ENCODE measurements at regions not wholly inside any gene's neighbourhood (a gene's known extent, or its start where the extent isn't known, plus 50 kb on each side); places are given as distances from the start of the nearest gene placed in this dataset.
A peak's percentile ranks its signal among the peaks of the same experiment; 100 is the strongest.
"Not testable (repeated sequence)": the region's sequence is repeated elsewhere in the genome, so short reads cannot be mapped to it uniquely, and the experiment has no call there.

- Histone ChIP-seq H3K36me3 (ENCODE audit: control insufficient read depth in 1 of 2, insufficient read depth in 2 of 2, low read length in 2 of 2) (no peaks in the 10 kb centered on the region), H3K4me1 (ENCODE audit: control insufficient read depth in 1 of 2, insufficient read depth in 2 of 2, low read length in 2 of 2) (no peaks in the 10 kb centered on the region), H3K4me3 (ENCODE audit: low read depth in 1 of 2, low read length in 2 of 2) (no peak overlapping the region), H3K9me3 (ENCODE audit: control insufficient read depth in 1 of 2, low read length in 2 of 2) (no peaks in the 10 kb centered on the region), H3K27me3 (ENCODE audit: low read depth, low read length) (no peaks in the 10 kb centered on the region), H3K27ac (ENCODE audit: low read length) (peak overlapping the region; percentile 73)
These were observed 69.9 kb upstream of the COG2 start for GRCh38 chr1:230572121-230573105.

DNA sequence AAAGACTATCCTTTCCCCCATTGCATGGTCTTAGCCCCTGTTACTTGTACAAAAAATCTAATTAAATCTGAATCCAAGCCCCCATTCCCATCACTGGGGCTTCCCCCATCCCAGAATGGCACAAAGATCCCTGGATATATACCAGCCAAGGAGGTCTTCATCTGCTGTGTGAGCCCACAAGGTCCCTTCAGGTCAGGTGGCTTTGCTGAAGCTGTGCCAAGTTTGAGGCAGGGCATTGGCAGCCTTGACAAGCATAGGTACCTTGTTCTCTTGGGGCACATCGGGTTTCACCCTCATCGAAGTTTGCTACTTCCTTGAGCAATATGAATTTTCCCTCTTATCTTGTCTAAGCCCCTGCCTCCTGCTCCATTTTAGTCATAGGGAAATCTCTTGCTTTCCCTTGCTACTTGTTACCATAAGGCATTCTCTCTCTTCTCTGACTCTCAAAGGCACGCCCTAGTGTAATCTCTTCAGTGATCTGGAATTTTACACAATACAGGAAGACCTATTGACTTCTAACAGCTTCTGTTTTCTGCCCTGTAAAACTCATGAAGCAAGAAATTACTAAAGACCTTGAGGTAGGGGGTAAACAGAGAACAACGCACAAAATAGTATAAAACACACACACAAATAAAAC, 71.4 kb upstream of the COG2 start:
- H3K4me3 ChIP-seq (ENCODE audit: low read depth in 1 of 2, low read length in 2 of 2) = no peak overlapping the region
- no peaks in the 10 kb centered on the region for H3K4me1 ChIP-seq (ENCODE audit: control insufficient read depth in 1 of 2, insufficient read depth in 2 of 2, low read length in 2 of 2)
- H3K27ac ChIP-seq (ENCODE audit: low read length) = no peak overlapping the region
- no peaks in the 10 kb centered on the region for H3K27me3 ChIP-seq (ENCODE audit: low read depth, low read length)
- H3K36me3 ChIP-seq (ENCODE audit: control insufficient read depth in 1 of 2, insufficient read depth in 2 of 2, low read length in 2 of 2) = no peaks in the 10 kb centered on the region
- no peaks in the 10 kb centered on the region for H3K9me3 ChIP-seq (ENCODE audit: control insufficient read depth in 1 of 2, low read length in 2 of 2)

- Histone ChIP-seq H3K27me3 (ENCODE audit: low read depth, low read length) (no peaks in the 10 kb centered on the region), H3K36me3 (ENCODE audit: control insufficient read depth in 1 of 2, insufficient read depth in 2 of 2, low read length in 2 of 2) (no peaks in the 10 kb centered on the region), H3K4me3 (ENCODE audit: low read depth in 1 of 2, low read length in 2 of 2) (no peak overlapping the region), H3K9me3 (ENCODE audit: control insufficient read depth in 1 of 2, low read length in 2 of 2) (no peaks in the 10 kb centered on the region), H3K27ac (ENCODE audit: low read length) (no peak overlapping the region), H3K4me1 (ENCODE audit: control insufficient read depth in 1 of 2, insufficient read depth in 2 of 2, low read length in 2 of 2) (no peaks in the 10 kb centered on the region)
These were observed 73.1 kb upstream of the COG2 start for GRCh38 chr1:230569201-230569600.

GRCh38 chr1:230568676-230569075, 73.6 kb upstream of the COG2 start:
- Histone ChIP-seq H3K36me3 (ENCODE audit: control insufficient read depth in 1 of 2, insufficient read depth in 2 of 2, low read length in 2 of 2) (no peaks in the 10 kb centered on the region), H3K4me3 (ENCODE audit: low read depth in 1 of 2, low read length in 2 of 2) (no peak overlapping the region), H3K4me1 (ENCODE audit: control insufficient read depth in 1 of 2, insufficient read depth in 2 of 2, low read length in 2 of 2) (no peaks in the 10 kb centered on the region), H3K27ac (ENCODE audit: low read length) (no peak overlapping the region), H3K9me3 (ENCODE audit: control insufficient read depth in 1 of 2, low read length in 2 of 2) (no peaks in the 10 kb centered on the region), H3K27me3 (ENCODE audit: low read depth, low read length) (no peaks in the 10 kb centered on the region)

DNA sequence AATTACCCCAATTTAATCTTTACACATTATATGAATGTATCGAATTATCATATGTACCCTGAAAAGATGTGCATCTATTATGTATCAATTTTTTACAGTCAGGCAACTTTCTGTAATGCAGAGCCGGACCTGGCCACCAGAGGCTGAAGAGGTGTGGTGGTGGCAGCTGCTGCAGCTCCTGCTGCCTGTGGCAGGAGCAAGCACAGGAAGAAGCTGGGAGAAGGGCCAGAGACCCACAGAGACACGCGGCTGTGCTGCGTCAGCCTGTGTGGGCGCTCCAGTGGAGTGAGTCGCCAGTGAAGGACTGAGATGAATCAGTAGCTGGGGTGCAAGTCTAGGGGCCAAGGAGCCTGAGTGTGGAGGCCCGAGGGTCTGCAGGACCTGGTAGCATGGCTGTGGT, 74.3 kb upstream of the COG2 start:
- Histone ChIP-seq H3K27me3 (ENCODE audit: low read depth, low read length) (no peaks in the 10 kb centered on the region), H3K27ac (ENCODE audit: low read length) (no peak overlapping the region), H3K9me3 (ENCODE audit: control insufficient read depth in 1 of 2, low read length in 2 of 2) (no peaks in the 10 kb centered on the region), H3K4me3 (ENCODE audit: low read depth in 1 of 2, low read length in 2 of 2) (no peak overlapping the region), H3K36me3 (ENCODE audit: control insufficient read depth in 1 of 2, insufficient read depth in 2 of 2, low read length in 2 of 2) (no peaks in the 10 kb centered on the region), H3K4me1 (ENCODE audit: control insufficient read depth in 1 of 2, insufficient read depth in 2 of 2, low read length in 2 of 2) (no peaks in the 10 kb centered on the region)

DNA sequence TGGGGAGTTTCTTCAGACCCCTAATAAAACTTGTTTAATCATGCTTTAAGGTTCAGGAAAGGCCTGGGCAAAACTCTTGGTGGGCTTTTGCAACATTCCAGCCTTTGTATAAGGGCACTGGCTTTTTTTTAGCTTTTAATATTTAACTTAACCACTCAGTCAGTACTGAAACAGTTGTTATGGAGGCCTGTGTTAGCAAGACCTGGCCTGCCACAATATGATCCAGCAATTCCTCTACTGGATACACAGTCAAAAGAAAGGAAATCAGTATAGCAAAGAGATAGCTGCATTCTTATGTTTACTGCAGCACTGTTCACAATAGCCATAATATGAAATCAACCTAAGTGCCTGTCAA, 75.1 kb upstream of the COG2 start:
- H3K4me1 ChIP-seq (ENCODE audit: control insufficient read depth in 1 of 2, insufficient read depth in 2 of 2, low read length in 2 of 2) = no peaks in the 10 kb centered on the region
- H3K27me3 ChIP-seq (ENCODE audit: low read depth, low read length) = no peaks in the 10 kb centered on the region
- H3K9me3 ChIP-seq (ENCODE audit: control insufficient read depth in 1 of 2, low read length in 2 of 2) = no peaks in the 10 kb centered on the region
- no peak overlapping the region for H3K27ac ChIP-seq (ENCODE audit: low read length)
- no peaks in the 10 kb centered on the region for H3K36me3 ChIP-seq (ENCODE audit: control insufficient read depth in 1 of 2, insufficient read depth in 2 of 2, low read length in 2 of 2)
- no peak overlapping the region for H3K4me3 ChIP-seq (ENCODE audit: low read depth in 1 of 2, low read length in 2 of 2)

- H3K27ac ChIP-seq (ENCODE audit: low read length); H3K36me3 ChIP-seq (ENCODE audit: control insufficient read depth in 1 of 2, insufficient read depth in 2 of 2, low read length in 2 of 2); H3K4me3 ChIP-seq (ENCODE audit: low read depth in 1 of 2, low read length in 2 of 2): not testable (repeated sequence)
These were observed 75.6 kb upstream of the COG2 start for GRCh38 chr1:230566532-230567220.

GRCh38 chr1:230565141-230565540, 77.1 kb upstream of the COG2 start:
- no peaks in the 10 kb centered on the region for H3K4me1 ChIP-seq (ENCODE audit: control insufficient read depth in 1 of 2, insufficient read depth in 2 of 2, low read length in 2 of 2)
- H3K27me3 ChIP-seq (ENCODE audit: low read depth, low read length) = no peaks in the 10 kb centered on the region
- no peaks in the 10 kb centered on the region for H3K9me3 ChIP-seq (ENCODE audit: control insufficient read depth in 1 of 2, low read length in 2 of 2)

More at GRCh38 chr1:230566532-230567220, 75.6 kb upstream of the COG2 start:
- not testable (repeated sequence) for H3K4me1 ChIP-seq (ENCODE audit: control insufficient read depth in 1 of 2, insufficient read depth in 2 of 2, low read length in 2 of 2); H3K27me3 ChIP-seq (ENCODE audit: low read depth, low read length); H3K9me3 ChIP-seq (ENCODE audit: control insufficient read depth in 1 of 2, low read length in 2 of 2)

GRCh38 chr1:230563591-230563990, 78.7 kb upstream of the COG2 start:
- Histone ChIP-seq H3K9me3 (ENCODE audit: control insufficient read depth in 1 of 2, low read length in 2 of 2) (no peaks in the 10 kb centered on the region), H3K36me3 (ENCODE audit: control insufficient read depth in 1 of 2, insufficient read depth in 2 of 2, low read length in 2 of 2) (no peaks in the 10 kb centered on the region), H3K27me3 (ENCODE audit: low read depth, low read length) (no peaks in the 10 kb centered on the region), H3K4me3 (ENCODE audit: low read depth in 1 of 2, low read length in 2 of 2) (no peak overlapping the region), H3K4me1 (ENCODE audit: control insufficient read depth in 1 of 2, insufficient read depth in 2 of 2, low read length in 2 of 2) (no peaks in the 10 kb centered on the region), H3K27ac (ENCODE audit: low read length) (no peak overlapping the region)

More at GRCh38 chr1:230565141-230565540, 77.1 kb upstream of the COG2 start:
- H3K4me3 ChIP-seq (ENCODE audit: low read depth in 1 of 2, low read length in 2 of 2) = no peak overlapping the region
- H3K27ac ChIP-seq (ENCODE audit: low read length) = no peak overlapping the region
- no peaks in the 10 kb centered on the region for H3K36me3 ChIP-seq (ENCODE audit: control insufficient read depth in 1 of 2, insufficient read depth in 2 of 2, low read length in 2 of 2)

DNA sequence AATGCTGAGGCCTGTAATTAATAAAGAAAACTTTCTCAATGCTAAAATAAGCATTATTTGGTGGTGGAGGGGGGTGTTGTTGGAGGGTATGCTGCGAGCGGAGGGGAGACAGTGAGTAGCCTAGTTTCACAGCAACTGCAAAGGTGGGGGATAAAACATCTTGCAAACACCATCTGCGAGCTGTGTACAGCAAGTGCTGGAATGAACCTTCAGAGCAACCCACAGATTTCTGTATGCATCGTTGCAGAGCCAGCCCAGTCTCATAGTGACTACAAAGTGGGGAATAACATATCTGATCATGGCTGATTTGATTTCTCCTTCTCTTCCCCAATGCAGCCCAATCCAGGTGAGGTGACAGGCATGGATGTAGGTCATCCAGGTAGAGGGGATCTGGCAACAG, 80.7 kb upstream of the COG2 start:
- no peaks in the 10 kb centered on the region for H3K4me1 ChIP-seq (ENCODE audit: control insufficient read depth in 1 of 2, insufficient read depth in 2 of 2, low read length in 2 of 2)
- no peaks in the 10 kb centered on the region for H3K27me3 ChIP-seq (ENCODE audit: low read depth, low read length)
- H3K27ac ChIP-seq (ENCODE audit: low read length) = no peak overlapping the region
- no peaks in the 10 kb centered on the region for H3K9me3 ChIP-seq (ENCODE audit: control insufficient read depth in 1 of 2, low read length in 2 of 2)
- no peaks in the 10 kb centered on the region for H3K36me3 ChIP-seq (ENCODE audit: control insufficient read depth in 1 of 2, insufficient read depth in 2 of 2, low read length in 2 of 2)
- H3K4me3 ChIP-seq (ENCODE audit: low read depth in 1 of 2, low read length in 2 of 2) = no peak overlapping the region

DNA sequence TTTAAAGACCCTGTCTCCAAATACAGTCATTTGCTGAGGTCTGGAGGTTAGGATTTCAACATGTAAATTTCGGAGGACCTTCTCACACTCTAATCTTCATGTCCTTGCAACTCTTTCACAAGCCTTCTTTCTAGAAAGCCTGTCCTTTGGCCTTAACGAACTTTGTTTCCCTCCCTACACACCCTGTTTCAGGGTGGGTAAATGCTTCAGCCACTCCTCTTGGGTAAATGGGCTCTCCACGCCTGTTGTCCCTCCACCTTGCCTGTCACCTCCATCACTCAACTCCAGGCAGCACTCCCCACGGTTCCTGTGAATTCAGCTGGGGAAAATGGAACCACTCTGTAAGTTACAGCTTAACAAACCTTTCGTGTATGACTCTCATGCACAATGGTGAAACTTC, 84.0 kb upstream of the COG2 start:
- H3K4me1 ChIP-seq (ENCODE audit: control insufficient read depth in 1 of 2, insufficient read depth in 2 of 2, low read length in 2 of 2) = no peaks in the 10 kb centered on the region
- no peaks in the 10 kb centered on the region for H3K27me3 ChIP-seq (ENCODE audit: low read depth, low read length)
- no peaks in the 10 kb centered on the region for H3K9me3 ChIP-seq (ENCODE audit: control insufficient read depth in 1 of 2, low read length in 2 of 2)
- H3K27ac ChIP-seq (ENCODE audit: low read length) = no peak overlapping the region
- no peak overlapping the region for H3K4me3 ChIP-seq (ENCODE audit: low read depth in 1 of 2, low read length in 2 of 2)
- no peaks in the 10 kb centered on the region for H3K36me3 ChIP-seq (ENCODE audit: control insufficient read depth in 1 of 2, insufficient read depth in 2 of 2, low read length in 2 of 2)

Data from muscle layer of duodenum (tissue), 2 donors.